Thyroid gland (tissue), 4 donors: ENCODE measurements at regions not wholly inside any gene's neighbourhood (a gene's known extent, or its start where the extent isn't known, plus 50 kb on each side); places are given as distances from the start of the nearest gene placed in this dataset.

Experiments
- POLR2A ChIP-seq, 2 donors: fragments of 450-650 bp; IDR thresholded peaks; one replicate each; pipeline ENCODE4 v1.6.1; 2017; ENCODE audit warnings: antibody characterized with exemption in 2 of 2, mild to moderate bottlenecking in 2 of 2, moderate library complexity in 1 of 2
- TF ChIP-seq, protein P1 (sequence below), 6 experiments: fragments of 200-600 bp in 3 of 6; fragments of 450-650 bp in 3 of 6; sonication (generic) in 3 of 6; IDR thresholded peaks; one replicate each; pipeline ENCODE4 v1.5.1; 2016 to 2019; ENCODE audit warnings: antibody characterized with exemption in 6 of 6, mild to moderate bottlenecking in 2 of 6, inconsistent platforms in 1 of 6, moderate library complexity in 1 of 6

DNA sequence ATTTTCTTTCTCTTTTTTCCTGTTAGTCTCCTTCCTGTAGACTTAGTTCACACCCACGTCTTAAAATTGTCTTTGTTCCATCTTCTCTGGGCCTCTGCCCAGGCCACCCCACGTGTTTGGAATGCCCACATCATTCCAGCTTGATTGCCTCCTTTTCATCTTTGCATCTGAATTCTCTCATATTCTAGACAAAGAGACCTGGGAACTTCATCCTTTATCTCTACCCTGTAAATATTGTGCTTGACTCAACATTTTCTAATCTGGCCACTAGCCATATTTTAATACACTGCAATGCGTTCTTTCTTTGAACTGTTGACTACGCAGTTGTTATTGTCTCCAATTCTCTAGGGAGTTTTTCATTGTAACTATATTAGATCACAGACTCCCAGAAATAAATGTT lies 187.5 kb upstream of the NRXN1 start:
- TF ChIP-seq POLR2A (IDR thresholded peaks at IDR 0.05): no peak
- TF ChIP-seq, protein P1, sequence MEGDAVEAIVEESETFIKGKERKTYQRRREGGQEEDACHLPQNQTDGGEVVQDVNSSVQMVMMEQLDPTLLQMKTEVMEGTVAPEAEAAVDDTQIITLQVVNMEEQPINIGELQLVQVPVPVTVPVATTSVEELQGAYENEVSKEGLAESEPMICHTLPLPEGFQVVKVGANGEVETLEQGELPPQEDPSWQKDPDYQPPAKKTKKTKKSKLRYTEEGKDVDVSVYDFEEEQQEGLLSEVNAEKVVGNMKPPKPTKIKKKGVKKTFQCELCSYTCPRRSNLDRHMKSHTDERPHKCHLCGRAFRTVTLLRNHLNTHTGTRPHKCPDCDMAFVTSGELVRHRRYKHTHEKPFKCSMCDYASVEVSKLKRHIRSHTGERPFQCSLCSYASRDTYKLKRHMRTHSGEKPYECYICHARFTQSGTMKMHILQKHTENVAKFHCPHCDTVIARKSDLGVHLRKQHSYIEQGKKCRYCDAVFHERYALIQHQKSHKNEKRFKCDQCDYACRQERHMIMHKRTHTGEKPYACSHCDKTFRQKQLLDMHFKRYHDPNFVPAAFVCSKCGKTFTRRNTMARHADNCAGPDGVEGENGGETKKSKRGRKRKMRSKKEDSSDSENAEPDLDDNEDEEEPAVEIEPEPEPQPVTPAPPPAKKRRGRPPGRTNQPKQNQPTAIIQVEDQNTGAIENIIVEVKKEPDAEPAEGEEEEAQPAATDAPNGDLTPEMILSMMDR (IDR thresholded peaks at IDR 0.05): no peak
